DOHH2 (cell line): ENCODE measurements at regions not wholly inside any gene's neighbourhood (a gene's known extent, or its start where the extent isn't known, plus 50 kb on each side); places are given as distances from the start of the nearest gene placed in this dataset.

ENCODE experiments used
- CTCF ChIP-seq: fragments of 200-600 bp; sonication (generic); IDR thresholded peaks from one replicate; pipeline ENCODE4 v1.5.1; 2014; ENCODE audit warnings: antibody characterized with exemption, mild to moderate bottlenecking, low read depth, low read length; ENCODE audit not compliant: poor library complexity, severe bottlenecking
- EZH2phosphoT487 ChIP-seq: fragments of 200-600 bp; sonication (generic); IDR thresholded peaks from 2 replicates; pipeline ENCODE4 v1.6.1; 2017; ENCODE audit warnings: borderline replicate concordance, mild to moderate bottlenecking, antibody characterized with exemption, low read length, moderate library complexity, mixed read lengths

- TF ChIP-seq CTCF (no peak), EZH2phosphoT487 (no peak)
These were observed 130.5 kb downstream of the PPIAL4G start for GRCh38 chr1:148352470-148353053.
